Epithelial cell of esophagus (primary cell): ENCODE measurements at regions not wholly inside any gene's neighbourhood (a gene's known extent, or its start where the extent isn't known, plus 50 kb on each side); places are given as distances from the start of the nearest gene placed in this dataset.

Experiments
- DNase-seq: peaks from one replicate; pipeline ENCODE4 v3.0.0; 2010; ENCODE audit warnings: low read depth
- H3K4me3 ChIP-seq: 2 replicates; pipeline ENCODE4 v1.5.1; 2011; ENCODE audit warnings: mild to moderate bottlenecking, low read length, control low read depth
- CTCF ChIP-seq: IDR thresholded peaks from 2 replicates; pipeline ENCODE4 v1.5.1; 2011; ENCODE audit warnings: low read depth, mild to moderate bottlenecking, low read length, control low read depth, inconsistent platforms; ENCODE audit not compliant: insufficient read depth; ENCODE audit errors: missing control alignments

GRCh38 chr1:98030976-98031375 lies 110.1 kb upstream of the DPYD start:
- H3K4me3 ChIP-seq, result no peak overlapping the region
- DNase-seq, result no peak
- TF ChIP-seq CTCF, result no peak

- no peak overlapping the region for H3K4me3 ChIP-seq
- DNase-seq, result peak; percentile 27
- TF ChIP-seq CTCF, result no peak
Observed at GRCh38 chr1:98030483-98030882, 109.6 kb upstream of the DPYD start.

GRCh38 chr1:98028800-98029199 lies 108.0 kb upstream of the DPYD start:
- no peak for DNase-seq
- no peak for TF ChIP-seq CTCF
- no peak overlapping the region for H3K4me3 ChIP-seq

- no peak overlapping the region for H3K4me3 ChIP-seq
- no peak for TF ChIP-seq CTCF
- no peak for DNase-seq
Observed at GRCh38 chr1:98027103-98027705, 106.4 kb upstream of the DPYD start.

GRCh38 chr1:98025858-98026257 lies 105.0 kb upstream of the DPYD start:
- H3K4me3 ChIP-seq, result no peak overlapping the region
- DNase-seq, result no peak
- no peak for TF ChIP-seq CTCF

GRCh38 chr1:98021126-98021525 lies 100.3 kb upstream of the DPYD start:
- DNase-seq, result no peak
- no peak for TF ChIP-seq CTCF

GRCh38 chr1:98019747-98020146 lies 98.9 kb upstream of the DPYD start:
- no peak for TF ChIP-seq CTCF
- DNase-seq, result no peak
- H3K4me3 ChIP-seq, result no peak overlapping the region

More at GRCh38 chr1:98021126-98021525, 100.3 kb upstream of the DPYD start:
- no peak overlapping the region for H3K4me3 ChIP-seq
